SK-N-SH treated with all-trans-retinoic acid at 6 μM for 48 hours (cell line): ENCODE measurements at regions not wholly inside any gene's neighbourhood (a gene's known extent, or its start where the extent isn't known, plus 50 kb on each side); places are given as distances from the start of the nearest gene placed in this dataset.

Experiments
- CREB5 ChIP-seq: fragments of 250-450 bp; sonication (Bioruptor Pico); IDR thresholded peaks from 2 replicates; pipeline ENCODE4 v1.5.1; 2020; ENCODE audit warnings: low read depth, mild to moderate bottlenecking, moderate library complexity
- CSRNP3 ChIP-seq: fragments of 250-450 bp; sonication (Bioruptor Pico); IDR thresholded peaks from 2 replicates; pipeline ENCODE4 v1.5.1; 2021; ENCODE audit warnings: mild to moderate bottlenecking, moderate library complexity
- GLIS3 ChIP-seq: fragments of 250-450 bp; sonication (Bioruptor Pico); IDR thresholded peaks from 2 replicates; pipeline ENCODE4 v1.5.0; 2020; ENCODE audit warnings: mild to moderate bottlenecking, moderate library complexity
- ISL1 ChIP-seq: fragments of 250-450 bp; sonication (Bioruptor Pico); IDR thresholded peaks from 2 replicates; pipeline ENCODE4 v2.1.2; 2022; ENCODE audit warnings: mild to moderate bottlenecking, moderate library complexity
- POU6F1 ChIP-seq: fragments of 250-450 bp; sonication (Bioruptor Pico); IDR thresholded peaks from 2 replicates; pipeline ENCODE4 v1.8.0; 2021; ENCODE audit warnings: low read depth, mild to moderate bottlenecking, moderate library complexity, borderline replicate concordance
- PPARA ChIP-seq: fragments of 250-450 bp; sonication (Bioruptor Pico); IDR thresholded peaks from 2 replicates; pipeline ENCODE4 v1.5.0; 2020; ENCODE audit warnings: mild to moderate bottlenecking, borderline replicate concordance
- SNAI2 ChIP-seq: fragments of 250-450 bp; sonication (Bioruptor Pico); IDR thresholded peaks from 2 replicates; pipeline ENCODE4 v1.5.0; 2020; ENCODE audit warnings: mild to moderate bottlenecking, moderate library complexity
- ZFP3 ChIP-seq: fragments of 250-450 bp; sonication (Bioruptor Pico); IDR thresholded peaks from 2 replicates; pipeline ENCODE4 v1.5.0; 2020; ENCODE audit warnings: mild to moderate bottlenecking, moderate library complexity

GRCh38 chr6:76982476-76983199, 480.7 kb downstream of the HTR1B start:
- no peak for TF ChIP-seq ISL1 (CRISPR knock-in tag)
- no peak for TF ChIP-seq CREB5 (CRISPR knock-in tag)
- TF ChIP-seq PPARA (CRISPR knock-in tag), result no peak
- no peak for TF ChIP-seq CSRNP3 (CRISPR knock-in tag)
- no peak for TF ChIP-seq GLIS3 (CRISPR knock-in tag)
- no peak for TF ChIP-seq SNAI2 (CRISPR knock-in tag)
- TF ChIP-seq ZFP3 (CRISPR knock-in tag), result no peak
- TF ChIP-seq POU6F1 (CRISPR knock-in tag), result no peak
